Neural progenitor cell (in vitro differentiated cells): ENCODE measurements at regions not wholly inside any gene's neighbourhood (a gene's known extent, or its start where the extent isn't known, plus 50 kb on each side); places are given as distances from the start of the nearest gene placed in this dataset.

Experiments
- DNase-seq: peaks from one replicate; pipeline ENCODE4 v3.0.0-alpha.2; 2016; ENCODE audit warnings: low spot score
- H2AFZ ChIP-seq: fragments of 200-600 bp; sonication (generic); replicated peaks from 2 replicates; pipeline ENCODE4 v1.6.1; 2016; ENCODE audit warnings: antibody characterized with exemption
- H3F3A ChIP-seq: fragments of 200-600 bp; sonication (generic); 2 replicates; pipeline ENCODE4 v1.6.1; 2016; ENCODE audit warnings: antibody characterized with exemption, low read depth
- H3K27ac ChIP-seq: fragments of 200-600 bp; sonication (generic); 2 replicates; pipeline ENCODE4 v1.5.1; 2016; ENCODE audit warnings: mild to moderate bottlenecking
- H3K27me3 ChIP-seq: fragments of 200-600 bp; sonication (generic); 2 replicates; pipeline ENCODE4 v1.6.1; 2016; ENCODE audit warnings: mild to moderate bottlenecking, moderate library complexity
- H3K36me3 ChIP-seq: fragments of 200-600 bp; sonication (generic); 2 replicates; pipeline ENCODE4 v1.5.1; 2016
- H3K4me1 ChIP-seq: fragments of 200-600 bp; sonication (generic); 2 replicates; pipeline ENCODE4 v1.6.1; 2016; ENCODE audit warnings: mixed run types
- H3K4me2 ChIP-seq: fragments of 200-600 bp; sonication (generic); 2 replicates; pipeline ENCODE4 v1.6.1; 2016
- H3K4me3 ChIP-seq: fragments of 200-600 bp; sonication (generic); 2 replicates; pipeline ENCODE4 v1.5.1; 2016
- H3K79me2 ChIP-seq: fragments of 200-600 bp; sonication (generic); 2 replicates; pipeline ENCODE4 v1.6.1; 2016; ENCODE audit warnings: low read depth
- H3K9ac ChIP-seq: fragments of 200-600 bp; sonication (generic); 2 replicates; pipeline ENCODE4 v1.6.1; 2016
- H3K9me3 ChIP-seq: fragments of 200-600 bp; sonication (generic); 2 replicates; pipeline ENCODE4 v1.5.1; 2016; ENCODE audit warnings: low read depth
- H4K20me1 ChIP-seq: fragments of 200-600 bp; sonication (generic); 2 replicates; pipeline ENCODE4 v1.6.1; 2016; ENCODE audit warnings: low read depth
- H3K27ac Mint-ChIP-seq: 3 replicates; pipeline ENCODE4 v1.8.0; 2021; ENCODE audit warnings: mixed read lengths
- H3K27me3 Mint-ChIP-seq: 2 replicates; pipeline ENCODE4 v1.8.0; 2022; ENCODE audit warnings: low read depth, mild to moderate bottlenecking, inconsistent platforms, moderate library complexity, mixed read lengths; ENCODE audit not compliant: insufficient read depth
- H3K36me3 Mint-ChIP-seq: 3 replicates; pipeline ENCODE4 v1.8.0; 2021; ENCODE audit warnings: mixed read lengths
- H3K4me1 Mint-ChIP-seq: 3 replicates; pipeline ENCODE4 v1.8.0; 2021; ENCODE audit warnings: mixed read lengths
- H3K4me3 Mint-ChIP-seq: 3 replicates; pipeline ENCODE4 v1.8.0; 2021; ENCODE audit warnings: mild to moderate bottlenecking, moderate library complexity, mixed read lengths
- H3K9me3 Mint-ChIP-seq: 3 replicates; pipeline ENCODE4 v1.8.0; 2020; ENCODE audit warnings: mixed read lengths
- EZH2 ChIP-seq: fragments of 200-600 bp; sonication (generic); IDR thresholded peaks from 2 replicates; pipeline ENCODE4 v1.6.1; 2017; ENCODE audit warnings: antibody characterized with exemption, mild to moderate bottlenecking, moderate library complexity
- EZH2phosphoT487 ChIP-seq: fragments of 200-600 bp; sonication (generic); IDR thresholded peaks from 2 replicates; pipeline ENCODE4 v1.6.1; 2017; ENCODE audit warnings: antibody characterized with exemption
- TF ChIP-seq, protein P1 (sequence below): fragments of 200-600 bp; sonication (generic); IDR thresholded peaks from 2 replicates; pipeline ENCODE4 v1.5.1; 2017; ENCODE audit warnings: antibody characterized with exemption, mild to moderate bottlenecking

DNA sequence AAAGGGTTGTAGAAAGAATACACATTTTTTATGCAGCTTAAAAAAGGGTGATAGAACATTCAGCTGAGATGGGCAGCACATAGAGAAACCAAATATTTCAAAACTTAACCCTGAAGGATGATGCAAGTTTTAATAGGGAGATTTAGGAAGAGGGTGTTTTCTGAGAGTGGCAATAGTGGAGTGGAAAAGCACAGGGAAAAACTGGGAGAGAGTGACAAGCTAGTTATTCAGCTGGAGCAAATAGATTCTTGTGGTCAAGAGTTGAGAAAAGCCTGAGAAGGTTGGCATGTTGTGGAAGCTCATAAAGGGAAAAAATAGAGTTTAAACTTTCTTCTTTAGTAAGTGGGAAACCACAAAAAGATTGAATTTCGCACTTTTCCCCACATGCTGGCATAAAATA is 359.6 kb upstream of the PITX2 start:
- H3F3A ChIP-seq, result no peaks in the 10 kb centered on the region
- H4K20me1 ChIP-seq, result no peaks in the 10 kb centered on the region
- H3K4me1 Mint-ChIP-seq, result no peaks in the 10 kb centered on the region
- TF ChIP-seq, protein P1, sequence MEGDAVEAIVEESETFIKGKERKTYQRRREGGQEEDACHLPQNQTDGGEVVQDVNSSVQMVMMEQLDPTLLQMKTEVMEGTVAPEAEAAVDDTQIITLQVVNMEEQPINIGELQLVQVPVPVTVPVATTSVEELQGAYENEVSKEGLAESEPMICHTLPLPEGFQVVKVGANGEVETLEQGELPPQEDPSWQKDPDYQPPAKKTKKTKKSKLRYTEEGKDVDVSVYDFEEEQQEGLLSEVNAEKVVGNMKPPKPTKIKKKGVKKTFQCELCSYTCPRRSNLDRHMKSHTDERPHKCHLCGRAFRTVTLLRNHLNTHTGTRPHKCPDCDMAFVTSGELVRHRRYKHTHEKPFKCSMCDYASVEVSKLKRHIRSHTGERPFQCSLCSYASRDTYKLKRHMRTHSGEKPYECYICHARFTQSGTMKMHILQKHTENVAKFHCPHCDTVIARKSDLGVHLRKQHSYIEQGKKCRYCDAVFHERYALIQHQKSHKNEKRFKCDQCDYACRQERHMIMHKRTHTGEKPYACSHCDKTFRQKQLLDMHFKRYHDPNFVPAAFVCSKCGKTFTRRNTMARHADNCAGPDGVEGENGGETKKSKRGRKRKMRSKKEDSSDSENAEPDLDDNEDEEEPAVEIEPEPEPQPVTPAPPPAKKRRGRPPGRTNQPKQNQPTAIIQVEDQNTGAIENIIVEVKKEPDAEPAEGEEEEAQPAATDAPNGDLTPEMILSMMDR, result no peak
- TF ChIP-seq EZH2phosphoT487, result no peak
- TF ChIP-seq EZH2, result no peak
- no peaks in the 10 kb centered on the region for H3K9me3 ChIP-seq
- no peak overlapping the region for H3K4me3 ChIP-seq
- no peaks in the 10 kb centered on the region for H3K9me3 Mint-ChIP-seq
- no peaks in the 10 kb centered on the region for H3K36me3 ChIP-seq
- no peaks in the 10 kb centered on the region for H3K36me3 Mint-ChIP-seq
- no peak overlapping the region for H3K27ac ChIP-seq
- H3K4me1 ChIP-seq, result no peaks in the 10 kb centered on the region
- no peak for DNase-seq
- H3K27ac Mint-ChIP-seq, result no peak overlapping the region
- H2AFZ ChIP-seq, result no peak overlapping the region
- no peaks in the 10 kb centered on the region for H3K79me2 ChIP-seq
- H3K27me3 ChIP-seq, result no peaks in the 10 kb centered on the region
- H3K4me3 Mint-ChIP-seq, result no peak overlapping the region
- H3K27me3 Mint-ChIP-seq, result no peaks in the 10 kb centered on the region
- no peak overlapping the region for H3K4me2 ChIP-seq
- H3K9ac ChIP-seq, result no peak overlapping the region

DNA sequence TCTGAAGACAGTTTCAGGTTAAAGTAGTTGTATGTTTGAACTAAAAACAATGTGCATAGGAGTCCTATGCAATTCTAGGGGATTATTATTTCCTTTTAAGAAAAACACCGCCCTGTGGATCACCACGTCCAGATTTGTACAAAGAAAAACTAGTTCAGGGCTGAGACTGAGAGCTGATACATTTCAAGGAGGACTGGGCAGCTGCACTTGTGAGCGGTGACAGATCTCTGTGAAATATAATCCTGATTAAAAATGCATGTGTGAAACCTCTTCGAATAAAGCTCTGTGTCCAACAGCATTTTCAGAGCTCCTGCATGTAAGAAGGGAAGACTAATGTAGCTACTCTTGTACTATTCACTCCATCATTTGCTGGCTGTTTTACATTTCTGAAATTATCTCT is 365.8 kb upstream of the PITX2 start:
- no peaks in the 10 kb centered on the region for H3K36me3 Mint-ChIP-seq
- no peaks in the 10 kb centered on the region for H3K9me3 ChIP-seq
- no peaks in the 10 kb centered on the region for H3F3A ChIP-seq
- H3K9ac ChIP-seq, result no peak overlapping the region
- no peak overlapping the region for H3K27ac Mint-ChIP-seq
- peaks cover 5% of the 10 kb centered on the region for H3K4me1 Mint-ChIP-seq
- H2AFZ ChIP-seq, result no peak overlapping the region
- no peaks in the 10 kb centered on the region for H3K36me3 ChIP-seq
- TF ChIP-seq, protein P1, result no peak
- TF ChIP-seq EZH2phosphoT487, result no peak
- no peak for TF ChIP-seq EZH2
- no peaks in the 10 kb centered on the region for H3K27me3 Mint-ChIP-seq
- H3K4me3 ChIP-seq, result no peak overlapping the region
- no peaks in the 10 kb centered on the region for H3K79me2 ChIP-seq
- no peak overlapping the region for H3K4me3 Mint-ChIP-seq
- no peaks in the 10 kb centered on the region for H4K20me1 ChIP-seq
- H3K4me2 ChIP-seq, result no peak overlapping the region
- no peaks in the 10 kb centered on the region for H3K4me1 ChIP-seq
- DNase-seq, result no peak
- H3K27ac ChIP-seq, result no peak overlapping the region
- H3K9me3 Mint-ChIP-seq, result no peaks in the 10 kb centered on the region
- H3K27me3 ChIP-seq, result no peaks in the 10 kb centered on the region

DNA sequence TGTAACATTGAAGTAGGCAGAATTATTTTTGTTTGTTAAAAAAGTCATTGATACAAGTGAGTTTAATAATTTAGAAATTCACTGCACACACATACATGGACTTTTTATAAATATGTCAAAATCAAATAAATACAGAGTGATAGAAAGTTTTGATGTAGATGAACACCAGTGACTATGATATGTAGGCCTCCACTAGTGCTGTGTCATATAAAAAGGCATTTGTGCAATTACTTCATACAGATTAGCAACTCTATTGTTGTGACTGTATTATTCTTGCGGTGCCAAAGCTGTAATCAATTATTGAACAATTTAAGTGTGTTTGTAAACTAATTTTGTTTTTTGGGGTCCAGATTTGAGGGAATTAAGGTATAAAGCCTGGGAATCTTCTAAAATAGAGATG is 366.2 kb upstream of the PITX2 start:
- no peak overlapping the region for H3K9ac ChIP-seq
- Mint-ChIP-seq H3K27me3 (no peaks in the 10 kb centered on the region), H3K4me1 (peaks cover 5% of the 10 kb centered on the region), H3K4me3 (no peak overlapping the region), H3K9me3 (no peaks in the 10 kb centered on the region), H3K36me3 (no peaks in the 10 kb centered on the region), H3K27ac (no peak overlapping the region)
- H2AFZ ChIP-seq, result no peak overlapping the region
- no peaks in the 10 kb centered on the region for H3F3A ChIP-seq
- TF ChIP-seq EZH2, result no peak
- TF ChIP-seq, protein P1, result no peak
- TF ChIP-seq EZH2phosphoT487, result no peak
- no peaks in the 10 kb centered on the region for H3K36me3 ChIP-seq
- no peak overlapping the region for H3K4me3 ChIP-seq
- no peaks in the 10 kb centered on the region for H3K79me2 ChIP-seq
- H3K4me1 ChIP-seq, result no peaks in the 10 kb centered on the region
- H3K9me3 ChIP-seq, result no peaks in the 10 kb centered on the region
- no peaks in the 10 kb centered on the region for H4K20me1 ChIP-seq
- no peak overlapping the region for H3K27ac ChIP-seq
- no peak overlapping the region for H3K4me2 ChIP-seq
- no peaks in the 10 kb centered on the region for H3K27me3 ChIP-seq
- no peak for DNase-seq

DNA sequence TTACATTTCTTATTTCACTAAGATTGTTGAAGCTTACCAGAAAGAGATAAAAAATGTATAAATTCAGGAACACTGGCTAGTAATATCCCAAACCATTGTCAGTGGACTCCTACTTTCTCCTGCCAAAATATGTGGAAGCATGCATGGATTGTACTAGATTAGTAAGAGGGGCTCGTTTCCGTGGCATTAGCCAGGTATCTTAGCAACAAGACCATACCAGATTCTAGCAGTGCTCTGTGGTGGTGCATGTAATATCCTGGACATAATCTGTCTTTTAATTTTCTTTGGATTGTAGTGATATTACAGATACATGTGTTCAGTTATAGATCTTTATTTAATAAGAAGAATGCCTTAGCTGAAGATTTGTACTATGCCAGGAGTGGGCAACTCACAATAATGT is 371.9 kb upstream of the PITX2 start:
- no peak overlapping the region for H3K27ac ChIP-seq
- TF ChIP-seq, protein P1, result no peak
- no peak for TF ChIP-seq EZH2
- TF ChIP-seq EZH2phosphoT487, result no peak
- no peak overlapping the region for H3K4me3 Mint-ChIP-seq

More for the DNA sequence above, 371.9 kb upstream of the PITX2 start:
- H3K27me3 Mint-ChIP-seq, result no peaks in the 10 kb centered on the region
- peaks cover 11% of the 10 kb centered on the region for H3K4me1 Mint-ChIP-seq
- no peaks in the 10 kb centered on the region for H3F3A ChIP-seq
- no peaks in the 10 kb centered on the region for H3K9me3 ChIP-seq
- H4K20me1 ChIP-seq, result no peaks in the 10 kb centered on the region
- no peak overlapping the region for H3K27ac Mint-ChIP-seq
- H3K36me3 ChIP-seq, result no peaks in the 10 kb centered on the region
- H3K9ac ChIP-seq, result no peak overlapping the region
- H3K36me3 Mint-ChIP-seq, result no peaks in the 10 kb centered on the region
- H3K27me3 ChIP-seq, result no peaks in the 10 kb centered on the region
- no peaks in the 10 kb centered on the region for H3K79me2 ChIP-seq
- no peak overlapping the region for H3K4me3 ChIP-seq
- no peaks in the 10 kb centered on the region for H3K4me1 ChIP-seq
- no peak overlapping the region for H3K4me2 ChIP-seq
- DNase-seq, result no peak
- no peak overlapping the region for H2AFZ ChIP-seq
- H3K9me3 Mint-ChIP-seq, result no peaks in the 10 kb centered on the region
